Germinal center (tissue), 1 donor: ENCODE measurements at regions not wholly inside any gene's neighbourhood (a gene's known extent, or its start where the extent isn't known, plus 50 kb on each side); places are given as distances from the start of the nearest gene placed in this dataset.

ENCODE experiments used
- DNase-seq: peaks from one replicate; pipeline ENCODE4 v3.0.0; 2012; ENCODE audit warnings: mixed read lengths, low spot score

DNA sequence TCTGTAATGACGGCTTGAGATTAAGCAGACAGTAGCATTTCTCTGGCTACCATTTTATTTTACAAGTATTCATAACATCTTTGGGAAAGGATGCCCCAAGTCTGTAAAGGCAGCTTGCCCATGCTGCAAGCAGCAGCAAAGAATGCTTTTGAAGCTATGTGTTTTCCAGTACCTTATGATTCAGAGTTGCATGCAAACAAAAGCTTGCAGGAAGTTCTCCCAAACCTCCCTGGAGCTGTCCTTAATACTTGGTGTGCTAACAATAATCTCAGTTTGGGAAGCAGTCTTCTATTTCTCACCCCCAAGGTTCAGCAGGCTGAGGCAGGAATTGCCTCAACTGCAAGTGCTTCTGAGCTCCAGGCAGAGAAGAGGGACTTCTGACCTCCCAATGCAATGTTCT is 60.8 kb downstream of the CCNA1 start:
- no peak for DNase-seq

- no peak for DNase-seq
These were observed 63.1 kb downstream of the CCNA1 start for GRCh38 chr13:36495431-36495830.

DNA sequence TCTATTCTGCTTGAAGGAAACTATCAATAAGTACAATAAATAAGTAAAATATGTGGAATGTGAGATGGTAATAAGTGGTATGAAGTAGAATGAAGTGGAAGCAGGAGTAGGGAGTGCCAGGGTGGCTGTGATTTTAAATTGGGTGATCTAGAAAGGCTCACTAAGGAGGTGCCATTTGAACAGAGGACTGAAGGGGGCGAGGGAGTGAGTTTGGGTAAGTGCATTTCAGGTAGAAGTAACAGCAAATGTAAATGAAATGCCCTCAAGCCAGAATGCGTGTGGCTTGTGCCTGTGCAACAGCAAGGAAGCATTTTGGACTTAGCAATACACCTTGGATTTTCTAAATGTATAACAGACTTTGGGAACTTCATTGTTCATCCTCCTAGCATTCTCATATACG is 77.1 kb downstream of the CCNA1 start:
- DNase-seq = no peak

GRCh38 chr13:36512771-36513170 is 80.5 kb downstream of the CCNA1 start:
- no peak for DNase-seq

DNA sequence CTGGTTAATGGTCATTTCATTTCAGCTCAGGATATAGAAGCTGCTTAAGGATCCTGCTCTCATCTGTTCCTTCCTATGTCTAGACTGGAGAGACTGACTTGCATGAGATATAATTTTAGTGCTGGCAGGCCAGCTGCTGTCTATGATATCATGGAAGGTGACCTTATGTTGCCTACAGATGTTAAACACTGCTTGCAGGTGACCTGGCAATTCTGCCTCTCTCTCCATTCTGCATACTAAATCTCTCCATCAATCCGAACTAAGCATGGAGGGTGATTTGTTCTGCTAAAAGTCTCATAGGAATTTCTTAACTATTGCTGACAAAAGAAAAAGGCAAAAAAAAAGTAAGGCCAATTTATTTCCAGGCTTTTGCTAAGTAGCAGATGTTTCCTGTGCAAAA is 81.0 kb downstream of the CCNA1 start:
- DNase-seq = no peak

DNA sequence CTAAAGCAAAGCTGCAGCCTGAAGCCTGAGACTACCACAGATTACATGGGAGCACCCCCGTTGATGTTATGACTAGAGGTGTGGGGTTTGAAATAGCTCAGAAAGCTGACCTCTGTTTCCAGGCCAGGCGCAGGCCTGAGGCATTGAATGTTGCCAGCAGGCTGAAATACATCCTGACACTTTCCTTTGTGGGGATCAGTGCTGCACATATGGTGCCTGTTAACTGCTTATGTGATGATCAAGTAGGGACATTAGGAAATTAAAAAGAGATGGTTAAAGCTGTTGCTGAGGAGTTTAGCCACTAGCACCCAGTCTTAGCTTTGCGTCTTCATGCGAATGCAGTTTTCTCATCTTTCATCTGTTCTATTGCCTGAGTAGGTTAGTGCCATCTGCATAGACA is 83.2 kb downstream of the CCNA1 start:
- DNase-seq = no peak

GRCh38 chr13:36516225-36516624 is 83.9 kb downstream of the CCNA1 start:
- no peak for DNase-seq

- no peak for DNase-seq
These were observed 86.4 kb downstream of the CCNA1 start for GRCh38 chr13:36518707-36519106.

- no peak for DNase-seq
These were observed 87.1 kb downstream of the CCNA1 start for GRCh38 chr13:36519432-36519831.

- DNase-seq = no peak
These were observed 87.8 kb downstream of the CCNA1 start for GRCh38 chr13:36520111-36520510.

GRCh38 chr13:36526897-36527296 is 94.6 kb downstream of the CCNA1 start:
- no peak for DNase-seq

DNA sequence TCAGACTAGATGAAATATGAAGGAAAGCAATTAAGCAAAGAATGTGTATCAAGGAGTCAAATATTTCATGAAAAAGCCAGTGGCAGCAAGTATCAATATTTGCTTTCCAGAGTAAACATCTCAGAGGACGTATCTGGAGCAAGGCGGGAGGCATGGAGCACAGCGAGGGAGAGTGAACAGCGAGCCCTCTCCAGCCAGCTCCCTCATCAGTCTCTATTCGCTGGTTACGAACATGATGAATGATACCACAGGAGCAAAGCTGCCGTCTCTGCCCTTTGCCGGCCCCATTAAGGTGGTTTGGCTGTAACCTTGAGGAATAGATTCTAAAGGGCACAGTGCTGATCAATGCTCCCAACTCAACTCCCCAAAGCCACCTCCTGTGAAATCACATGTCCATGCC is 95.8 kb downstream of the CCNA1 start:
- no peak for DNase-seq

- DNase-seq = no peak
These were observed 97.9 kb downstream of the CCNA1 start for GRCh38 chr13:36530050-36530789.

DNA sequence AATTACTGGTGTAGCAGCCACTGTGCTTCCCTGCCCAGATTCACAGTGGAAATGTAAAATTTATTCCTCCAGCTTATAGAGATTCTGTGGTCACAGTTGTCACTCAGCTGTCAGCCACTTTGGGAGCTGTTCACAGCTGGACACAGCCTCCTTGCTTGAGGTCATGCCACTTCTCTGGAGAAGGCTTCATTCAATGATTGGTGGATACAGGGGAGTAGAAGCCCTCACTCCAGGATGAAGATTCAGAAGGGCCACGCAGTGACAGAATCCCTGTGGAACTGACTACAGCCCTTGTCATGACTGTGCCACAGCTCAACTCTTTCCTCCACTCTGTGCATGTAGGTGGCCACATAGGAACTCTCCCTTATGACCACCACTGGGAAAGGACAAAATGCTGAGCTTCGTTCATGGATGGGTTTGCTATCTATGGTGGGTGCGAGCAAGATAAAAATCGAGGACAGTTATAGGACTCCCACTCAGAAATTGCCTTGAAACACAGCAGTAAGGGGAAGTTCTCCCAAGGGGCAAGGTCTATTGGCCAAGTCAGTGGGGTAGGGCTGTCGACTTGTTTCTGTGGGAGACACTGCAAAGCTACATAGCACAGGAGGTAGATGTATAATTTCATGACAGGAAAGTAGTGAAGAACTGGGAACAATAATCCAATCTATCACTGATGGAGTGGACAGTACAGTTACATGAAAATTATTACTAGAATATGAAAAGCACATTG is 98.7 kb downstream of the CCNA1 start:
- no peak for DNase-seq

DNA sequence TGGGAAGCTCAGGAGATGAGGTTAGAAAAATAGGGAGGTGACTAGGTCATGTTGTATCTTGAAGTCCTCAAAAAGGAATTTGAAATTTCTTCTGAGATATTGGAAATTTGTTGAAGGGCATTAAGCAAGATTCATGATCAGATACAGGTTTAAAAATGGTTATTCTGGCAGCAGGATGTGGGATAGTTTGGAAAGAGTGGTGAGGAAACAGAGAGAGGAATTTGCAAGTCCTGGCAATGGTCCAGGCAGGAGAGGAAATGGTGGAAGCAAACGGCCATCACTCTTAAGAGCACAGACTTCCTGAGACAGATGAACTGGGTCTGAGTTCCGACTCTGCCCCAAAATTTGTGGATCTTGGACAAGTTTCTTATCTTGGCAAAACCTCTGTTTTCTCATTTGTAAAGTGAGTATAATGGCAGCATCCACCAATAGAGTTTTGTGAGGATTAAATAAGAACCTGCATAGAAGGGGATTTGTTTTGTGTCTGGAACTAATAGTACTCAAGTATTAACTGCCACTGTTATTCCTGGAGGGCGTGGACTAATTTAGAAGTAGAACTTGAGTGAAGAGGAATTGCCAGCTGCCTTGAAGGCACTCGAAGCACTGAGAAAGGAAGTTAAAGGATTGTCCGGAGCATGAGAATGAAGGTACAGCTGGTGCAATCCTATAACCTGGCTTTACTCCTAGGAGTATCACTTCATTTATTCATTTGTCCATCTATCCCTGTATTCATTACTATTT is 99.6 kb downstream of the CCNA1 start:
- no peak for DNase-seq

GRCh38 chr13:36533806-36534205 is 101.5 kb downstream of the CCNA1 start:
- no peak for DNase-seq

GRCh38 chr13:36536546-36536945 is 104.3 kb downstream of the CCNA1 start:
- DNase-seq = no peak

DNA sequence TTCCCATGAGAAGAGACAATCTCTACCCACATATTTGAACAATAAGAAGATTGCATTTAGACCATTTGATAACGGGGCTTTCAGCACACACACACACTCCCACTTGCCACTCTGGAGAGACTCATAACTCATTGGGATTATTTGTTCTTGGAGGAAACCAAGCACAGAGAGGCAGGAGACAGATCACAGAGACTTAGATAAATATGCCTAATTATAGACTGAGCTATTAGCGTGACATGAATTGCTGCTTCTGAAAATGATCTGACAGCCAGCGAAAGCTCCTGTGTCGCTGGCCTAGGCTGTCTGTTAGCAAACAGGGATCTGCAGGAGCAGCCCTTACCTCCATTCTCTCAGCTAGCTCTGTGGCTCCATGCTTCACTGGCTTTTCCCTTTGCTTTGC is 111.4 kb downstream of the CCNA1 start:
- no peak for DNase-seq

DNA sequence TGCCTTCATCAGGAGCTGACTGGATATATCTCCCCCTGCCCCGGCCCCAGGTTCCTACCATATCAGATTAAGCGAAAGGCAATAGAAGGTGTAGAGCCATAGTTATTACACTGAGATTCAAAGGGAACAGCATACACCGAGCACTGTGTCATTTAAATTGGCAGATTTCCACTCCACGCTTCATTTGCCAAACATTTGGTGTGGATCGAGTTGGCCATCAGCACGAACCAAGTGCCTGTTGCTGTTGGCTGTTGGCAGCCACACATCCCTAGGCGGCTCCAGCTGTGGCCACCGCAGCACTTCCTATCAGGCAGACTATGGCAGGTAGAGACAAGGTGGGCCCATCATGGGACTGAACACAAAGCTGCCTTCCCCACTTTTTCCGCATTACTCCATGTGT is 115.8 kb downstream of the CCNA1 start:
- no peak for DNase-seq

GRCh38 chr13:36549126-36549702 is 116.9 kb downstream of the CCNA1 start:
- no peak for DNase-seq

DNA sequence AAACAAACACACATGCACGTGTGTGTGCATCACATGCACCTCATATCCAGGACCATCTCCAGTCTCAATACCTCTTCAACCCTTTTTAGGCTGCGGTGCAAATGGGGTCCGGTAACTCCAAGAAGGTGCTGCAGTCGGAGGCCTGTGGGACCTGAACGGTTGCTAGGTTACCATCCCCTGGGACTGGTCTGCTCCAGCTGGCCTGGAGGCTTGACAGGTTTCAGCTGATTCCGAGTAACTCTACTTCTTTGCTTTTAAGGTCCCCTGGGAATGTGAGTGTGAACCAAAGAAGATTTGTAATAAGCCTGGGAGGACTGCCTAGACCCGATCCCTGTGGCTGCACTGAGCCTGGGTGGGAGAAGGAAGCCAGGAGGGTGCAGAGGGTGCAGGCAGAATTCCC is 117.5 kb downstream of the CCNA1 start:
- peak; percentile 4 for DNase-seq

GRCh38 chr13:36550177-36550576 is 117.9 kb downstream of the CCNA1 start:
- DNase-seq = no peak

- no peak for DNase-seq
These were observed 119.2 kb downstream of the CCNA1 start for GRCh38 chr13:36551445-36551844.
